DND-41 (cell line): ENCODE measurements at regions not wholly inside any gene's neighbourhood (a gene's known extent, or its start where the extent isn't known, plus 50 kb on each side); places are given as distances from the start of the nearest gene placed in this dataset.

Experiments used
- ATAC-seq: fragments of 200-7000 bp; cut with Tn5 transposase; 3 replicates; pipeline ENCODE4 v1.9.1; 2021; ENCODE audit warnings: low read depth; ENCODE audit not compliant: insufficient read depth
- DNase-seq: peaks from one replicate; pipeline ENCODE4 v3.0.0-alpha.2; 2020
- H2AFZ ChIP-seq: 2 replicates; pipeline ENCODE4 v1.6.0; 2012; ENCODE audit warnings: low read depth, low read length
- H3K27ac ChIP-seq: 2 replicates; pipeline ENCODE4 v1.5.1; 2012; ENCODE audit warnings: low read length, inconsistent platforms
- H3K27me3 ChIP-seq: fragments of 200-600 bp; sonication (generic); 2 replicates; pipeline ENCODE4 v1.6.0; 2012; ENCODE audit warnings: low read length, mild to moderate bottlenecking, inconsistent platforms; ENCODE audit not compliant: insufficient read depth, poor library complexity
- H3K36me3 ChIP-seq: 2 replicates; pipeline ENCODE4 v1.5.1; 2012; ENCODE audit warnings: low read length, inconsistent platforms; ENCODE audit not compliant: insufficient read depth
- H3K4me1 ChIP-seq: 2 replicates; pipeline ENCODE4 v1.5.1; 2012; ENCODE audit warnings: mild to moderate bottlenecking, low read length; ENCODE audit not compliant: insufficient read depth
- H3K4me2 ChIP-seq: 2 replicates; pipeline ENCODE4 v1.6.0; 2012; ENCODE audit warnings: mild to moderate bottlenecking, moderate library complexity, low read length, inconsistent platforms; ENCODE audit not compliant: insufficient read depth
- H3K4me3 ChIP-seq, 2 experiments: fragments of 200-600 bp in 1 of 2; shearing (Covaris generic) in 1 of 2; 2 replicates each; pipeline ENCODE4 v1.5.1; 2012 to 2016; ENCODE audit warnings: inconsistent platforms in 2 of 2, low read length in 2 of 2, mild to moderate bottlenecking in 2 of 2, low read depth in 1 of 2, moderate library complexity in 1 of 2
- H3K79me2 ChIP-seq: 2 replicates; pipeline ENCODE4 v1.6.0; 2012; ENCODE audit warnings: low read length, inconsistent platforms; ENCODE audit not compliant: insufficient read depth
- H3K9ac ChIP-seq: 2 replicates; pipeline ENCODE4 v1.6.0; 2012; ENCODE audit warnings: low read depth, mild to moderate bottlenecking, inconsistent platforms, low read length, moderate library complexity
- H3K9me3 ChIP-seq: 2 replicates; pipeline ENCODE4 v1.5.1; 2012; ENCODE audit warnings: low read length, moderate library complexity, mild to moderate bottlenecking, inconsistent platforms; ENCODE audit not compliant: insufficient read depth, severe bottlenecking
- H4K20me1 ChIP-seq: 2 replicates; pipeline ENCODE4 v1.6.0; 2012; ENCODE audit warnings: low read length; ENCODE audit not compliant: insufficient read depth
- EZH2 ChIP-seq: IDR thresholded peaks from 3 replicates; pipeline ENCODE4 v1.6.1; 2012; ENCODE audit warnings: borderline replicate concordance, low read depth, mild to moderate bottlenecking, moderate library complexity, low read length, inconsistent platforms; ENCODE audit not compliant: severe bottlenecking
- TF ChIP-seq, protein P1 (sequence below): IDR thresholded peaks from 2 replicates; pipeline ENCODE4 v1.5.1; 2012; ENCODE audit warnings: borderline replicate concordance, low read length, moderate library complexity, mild to moderate bottlenecking; ENCODE audit not compliant: poor library complexity, severe bottlenecking; ENCODE audit errors: extremely low read depth

GRCh38 chr10:120318862-120319261, 138.2 kb upstream of the PLPP4 start:
- Histone ChIP-seq H3K9me3 (no peaks in the 10 kb centered on the region), H4K20me1 (no peaks in the 10 kb centered on the region), H3K79me2 (no peaks in the 10 kb centered on the region), H3K4me1 (no peaks in the 10 kb centered on the region), H2AFZ (no peak overlapping the region), H3K9ac (no peak overlapping the region), H3K36me3 (no peaks in the 10 kb centered on the region), H3K4me2 (no peak overlapping the region), H3K27me3 (no peaks in the 10 kb centered on the region), H3K27ac (no peak overlapping the region), H3K4me3 (no peak overlapping the region)
- TF ChIP-seq, protein P1, sequence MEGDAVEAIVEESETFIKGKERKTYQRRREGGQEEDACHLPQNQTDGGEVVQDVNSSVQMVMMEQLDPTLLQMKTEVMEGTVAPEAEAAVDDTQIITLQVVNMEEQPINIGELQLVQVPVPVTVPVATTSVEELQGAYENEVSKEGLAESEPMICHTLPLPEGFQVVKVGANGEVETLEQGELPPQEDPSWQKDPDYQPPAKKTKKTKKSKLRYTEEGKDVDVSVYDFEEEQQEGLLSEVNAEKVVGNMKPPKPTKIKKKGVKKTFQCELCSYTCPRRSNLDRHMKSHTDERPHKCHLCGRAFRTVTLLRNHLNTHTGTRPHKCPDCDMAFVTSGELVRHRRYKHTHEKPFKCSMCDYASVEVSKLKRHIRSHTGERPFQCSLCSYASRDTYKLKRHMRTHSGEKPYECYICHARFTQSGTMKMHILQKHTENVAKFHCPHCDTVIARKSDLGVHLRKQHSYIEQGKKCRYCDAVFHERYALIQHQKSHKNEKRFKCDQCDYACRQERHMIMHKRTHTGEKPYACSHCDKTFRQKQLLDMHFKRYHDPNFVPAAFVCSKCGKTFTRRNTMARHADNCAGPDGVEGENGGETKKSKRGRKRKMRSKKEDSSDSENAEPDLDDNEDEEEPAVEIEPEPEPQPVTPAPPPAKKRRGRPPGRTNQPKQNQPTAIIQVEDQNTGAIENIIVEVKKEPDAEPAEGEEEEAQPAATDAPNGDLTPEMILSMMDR: no peak
- ATAC-seq (no peak), DNase-seq (no peak)

GRCh38 chr10:120327675-120328074, 129.4 kb upstream of the PLPP4 start:
- no peak overlapping the region for H3K4me2 ChIP-seq
- TF ChIP-seq, protein P1: no peak
- no peak for TF ChIP-seq EZH2

DNA sequence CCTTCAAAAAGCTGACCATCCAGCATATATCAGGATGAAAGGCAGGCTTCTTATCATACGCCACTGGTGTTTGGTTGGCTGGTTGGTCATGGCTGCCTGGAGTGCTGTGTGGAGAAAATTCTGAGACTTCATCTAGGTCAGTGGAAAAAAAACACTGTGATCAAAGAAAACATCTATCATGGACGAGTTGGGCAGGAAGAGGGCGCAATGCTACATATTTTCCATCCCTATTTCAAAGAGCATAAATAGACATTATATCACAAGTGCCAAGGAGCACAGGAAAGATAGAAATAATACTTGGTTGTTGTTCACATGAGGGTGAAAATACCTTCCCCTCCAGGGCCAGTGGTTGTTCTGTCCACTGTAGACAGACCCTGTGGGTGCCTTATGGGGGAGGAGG, 128.4 kb upstream of the PLPP4 start:
- Histone ChIP-seq H4K20me1 (no peaks in the 10 kb centered on the region), H3K4me2 (no peak overlapping the region), H3K27ac (no peak overlapping the region), H3K36me3 (no peaks in the 10 kb centered on the region), H3K9me3 (no peaks in the 10 kb centered on the region), H3K9ac (no peak overlapping the region), H3K27me3 (peaks cover 7% of the 10 kb centered on the region), H3K4me1 (no peaks in the 10 kb centered on the region), H3K79me2 (no peaks in the 10 kb centered on the region), H3K4me3 (no peak overlapping the region), H2AFZ (no peak overlapping the region)
- DNase-seq (no peak), ATAC-seq (no peak)
- TF ChIP-seq, protein P1: no peak
- TF ChIP-seq EZH2: no peak

More at GRCh38 chr10:120327675-120328074, 129.4 kb upstream of the PLPP4 start:
- ATAC-seq: no peak
- H4K20me1 ChIP-seq: no peaks in the 10 kb centered on the region
- H3K4me1 ChIP-seq: no peaks in the 10 kb centered on the region
- no peak for DNase-seq
- no peak overlapping the region for H3K27ac ChIP-seq
- H3K4me3 ChIP-seq: no peak overlapping the region
- H2AFZ ChIP-seq: no peak overlapping the region
- H3K27me3 ChIP-seq: peaks cover 7% of the 10 kb centered on the region
- H3K9me3 ChIP-seq: no peaks in the 10 kb centered on the region
- no peaks in the 10 kb centered on the region for H3K79me2 ChIP-seq
- H3K9ac ChIP-seq: no peak overlapping the region
- no peaks in the 10 kb centered on the region for H3K36me3 ChIP-seq

- no peak overlapping the region for H3K9ac ChIP-seq
- H3K79me2 ChIP-seq: no peaks in the 10 kb centered on the region
- no peak overlapping the region for H3K4me3 ChIP-seq
- no peaks in the 10 kb centered on the region for H3K9me3 ChIP-seq
- no peak overlapping the region for H3K27ac ChIP-seq
- DNase-seq (no peak), ATAC-seq (no peak)
- H3K4me1 ChIP-seq: no peaks in the 10 kb centered on the region
- H2AFZ ChIP-seq: no peak overlapping the region
- no peaks in the 10 kb centered on the region for H3K27me3 ChIP-seq
- H3K4me2 ChIP-seq: no peak overlapping the region
- no peaks in the 10 kb centered on the region for H3K36me3 ChIP-seq
- TF ChIP-seq EZH2: no peak
- TF ChIP-seq, protein P1: no peak
- H4K20me1 ChIP-seq: no peaks in the 10 kb centered on the region
These were observed 121.5 kb upstream of the PLPP4 start for GRCh38 chr10:120335553-120335952.
